WTC11 (cell line): ENCODE measurements at regions not wholly inside any gene's neighbourhood (a gene's known extent, or its start where the extent isn't known, plus 50 kb on each side); places are given as distances from the start of the nearest gene placed in this dataset.

Experiments used
- ELF4 ChIP-seq: sonication (generic); formaldehyde crosslinking; IDR thresholded peaks from 2 replicates; pipeline ENCODE4 v1.8.1; 2022; ENCODE audit warnings: low read depth, mild to moderate bottlenecking, moderate library complexity, missing genetic modification reagents
- TF ChIP-seq, protein P1 (sequence below): fragments of 200-600 bp; IDR thresholded peaks from 2 replicates; pipeline ENCODE4 v1.8.0; 2022; ENCODE audit warnings: antibody characterized with exemption

DNA sequence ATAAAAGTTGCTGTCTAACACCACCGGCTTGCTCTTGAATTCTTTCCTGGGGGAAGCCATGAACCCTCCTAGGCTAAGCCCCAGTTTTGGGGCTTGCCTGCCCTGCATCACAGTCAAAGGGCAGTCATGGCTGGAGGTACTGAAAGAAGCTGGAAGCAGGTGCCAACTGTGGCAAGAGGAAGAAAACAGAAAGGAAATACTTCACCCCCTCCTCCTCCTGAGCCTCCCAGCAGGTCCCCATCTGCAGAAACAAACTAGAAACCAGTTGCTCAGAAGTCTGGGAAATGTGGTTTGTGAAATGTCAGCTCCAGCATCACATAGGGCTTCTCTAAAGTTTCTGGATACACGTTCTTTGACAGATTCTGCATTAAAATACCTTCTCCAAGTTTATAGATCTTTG lies 150.0 kb upstream of the PSMD7 start:
- TF ChIP-seq, protein P1, sequence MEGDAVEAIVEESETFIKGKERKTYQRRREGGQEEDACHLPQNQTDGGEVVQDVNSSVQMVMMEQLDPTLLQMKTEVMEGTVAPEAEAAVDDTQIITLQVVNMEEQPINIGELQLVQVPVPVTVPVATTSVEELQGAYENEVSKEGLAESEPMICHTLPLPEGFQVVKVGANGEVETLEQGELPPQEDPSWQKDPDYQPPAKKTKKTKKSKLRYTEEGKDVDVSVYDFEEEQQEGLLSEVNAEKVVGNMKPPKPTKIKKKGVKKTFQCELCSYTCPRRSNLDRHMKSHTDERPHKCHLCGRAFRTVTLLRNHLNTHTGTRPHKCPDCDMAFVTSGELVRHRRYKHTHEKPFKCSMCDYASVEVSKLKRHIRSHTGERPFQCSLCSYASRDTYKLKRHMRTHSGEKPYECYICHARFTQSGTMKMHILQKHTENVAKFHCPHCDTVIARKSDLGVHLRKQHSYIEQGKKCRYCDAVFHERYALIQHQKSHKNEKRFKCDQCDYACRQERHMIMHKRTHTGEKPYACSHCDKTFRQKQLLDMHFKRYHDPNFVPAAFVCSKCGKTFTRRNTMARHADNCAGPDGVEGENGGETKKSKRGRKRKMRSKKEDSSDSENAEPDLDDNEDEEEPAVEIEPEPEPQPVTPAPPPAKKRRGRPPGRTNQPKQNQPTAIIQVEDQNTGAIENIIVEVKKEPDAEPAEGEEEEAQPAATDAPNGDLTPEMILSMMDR: no peak
- no peak for TF ChIP-seq ELF4
